Medulla oblongata (tissue), 1 donor: ENCODE measurements at regions not wholly inside any gene's neighbourhood (a gene's known extent, or its start where the extent isn't known, plus 50 kb on each side); places are given as distances from the start of the nearest gene placed in this dataset.

ENCODE experiments used
- DNase-seq: peaks from one replicate; pipeline ENCODE4 v3.0.0-alpha.2; 2015; ENCODE audit errors: extremely low spot score

DNA sequence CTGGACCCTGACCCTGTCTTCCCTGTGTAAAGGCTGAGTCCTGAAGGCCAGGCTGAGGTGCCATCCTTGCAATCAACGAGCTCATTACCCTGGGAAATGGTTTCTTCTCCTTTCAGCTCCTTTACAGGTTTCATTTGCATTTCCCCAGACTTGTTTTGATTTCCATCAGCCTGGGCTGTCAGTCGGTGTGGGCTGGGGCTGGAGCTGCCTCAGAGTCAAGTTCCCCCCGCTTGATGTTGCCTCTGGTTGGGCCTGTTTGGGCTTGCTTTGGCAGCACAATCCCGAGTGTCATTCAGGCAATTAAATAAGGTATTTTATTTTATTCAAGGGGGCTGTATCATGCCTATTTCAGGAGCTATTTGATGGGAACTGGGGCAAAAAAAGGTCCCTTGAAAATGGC, 424.9 kb downstream of the INSC start:
- DNase-seq, result no peak

DNA sequence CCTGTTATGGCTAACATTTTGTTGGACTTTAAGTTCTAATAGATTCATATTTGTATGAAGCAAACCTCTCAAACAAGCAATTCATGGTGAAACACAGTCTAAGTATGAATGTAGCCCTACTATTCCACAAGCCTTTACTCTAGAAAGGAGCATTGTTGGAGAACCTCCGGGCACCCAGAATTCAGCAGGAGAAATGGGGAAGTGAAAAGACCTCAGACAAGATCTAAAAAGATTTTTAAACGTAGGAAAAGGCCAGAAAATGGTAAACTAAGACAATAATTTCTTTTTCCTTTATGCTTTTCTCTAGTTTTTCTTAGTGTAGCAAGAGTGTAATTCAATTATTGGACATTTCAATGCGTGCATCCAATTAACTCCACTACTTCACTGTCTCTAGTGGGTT, 426.4 kb downstream of the INSC start:
- no peak for DNase-seq

DNA sequence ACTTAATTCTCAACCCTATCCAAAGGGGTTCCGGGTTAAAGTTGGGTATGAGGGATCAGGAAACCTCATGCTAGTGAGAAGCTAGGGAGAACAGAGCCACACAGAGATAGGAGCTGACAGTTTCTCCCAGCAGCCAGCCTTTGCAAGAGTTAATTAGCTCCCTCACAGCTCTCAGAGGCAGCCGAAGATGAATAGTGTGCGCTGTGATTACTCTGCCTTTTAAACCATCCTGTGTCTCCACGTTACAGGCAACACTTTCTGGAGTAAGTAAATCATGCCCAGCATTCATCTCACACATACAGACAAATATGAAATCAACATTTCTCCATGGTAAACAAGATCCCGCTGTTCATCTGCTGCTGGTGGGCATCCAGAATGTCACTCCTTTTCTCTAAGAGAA, 429.6 kb downstream of the INSC start:
- DNase-seq, result no peak

DNA sequence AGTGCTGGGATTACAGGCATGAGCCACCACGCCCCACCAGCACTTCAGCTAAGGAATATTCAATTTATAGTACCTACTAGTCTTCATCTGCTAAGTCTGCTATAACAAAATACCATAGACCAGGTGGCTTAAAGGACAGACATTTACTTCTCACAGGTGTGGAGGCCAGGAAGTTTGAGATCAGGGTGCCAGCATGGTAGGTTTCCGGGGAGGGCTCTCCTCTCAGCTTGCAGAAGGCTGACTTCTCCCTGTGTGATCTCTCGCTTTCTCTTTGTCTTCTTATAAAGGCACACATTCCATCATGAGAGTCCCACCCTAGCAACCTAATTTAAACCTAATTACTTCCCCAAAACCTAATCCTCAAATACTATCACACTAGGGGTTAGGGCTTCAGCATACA, 433.0 kb downstream of the INSC start:
- no peak for DNase-seq

DNA sequence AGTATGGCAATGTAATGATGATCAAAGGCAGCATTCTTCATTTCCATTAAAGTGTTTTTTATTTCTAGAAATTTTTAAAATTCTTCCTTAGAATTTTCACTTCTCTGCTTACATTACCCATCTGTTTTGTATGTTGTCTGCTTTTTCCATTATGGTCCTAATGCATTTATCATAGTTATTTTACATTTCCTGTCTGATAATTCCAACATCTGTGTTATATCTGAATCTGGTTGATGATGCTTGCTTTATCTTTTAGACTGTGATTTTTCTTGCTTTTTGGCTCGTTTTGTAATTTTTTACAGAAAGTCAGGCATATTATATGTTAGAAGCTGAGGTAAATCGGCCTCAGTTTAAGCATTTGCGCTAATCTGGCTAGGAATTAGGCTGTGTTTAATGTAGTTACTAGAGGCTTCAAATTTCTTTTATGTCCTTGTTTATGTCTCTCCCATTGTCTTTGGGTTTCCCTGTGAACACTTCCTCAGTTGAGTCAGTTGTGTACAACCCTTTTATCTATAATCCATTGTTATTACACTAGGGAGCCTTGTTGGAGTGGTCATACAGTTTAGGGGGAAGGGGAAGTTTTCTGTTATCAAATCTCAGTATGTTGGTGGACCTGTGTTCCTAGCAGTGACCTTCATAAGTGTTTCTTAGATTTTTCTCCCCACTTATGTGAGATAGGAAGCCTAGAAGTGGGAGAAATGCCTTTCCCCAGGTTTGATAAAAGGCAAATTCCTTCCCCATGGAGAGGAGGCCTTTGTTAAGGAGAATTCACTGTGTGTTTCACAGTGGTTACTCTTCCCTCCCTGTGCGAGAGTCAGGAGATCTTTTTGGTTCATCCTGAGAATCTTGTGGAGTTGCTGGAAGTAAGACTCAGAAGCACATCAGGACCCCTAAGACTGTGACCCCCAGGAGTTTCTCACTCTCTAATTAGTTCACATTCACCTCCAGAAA, 437.5 kb downstream of the INSC start:
- no peak for DNase-seq

DNA sequence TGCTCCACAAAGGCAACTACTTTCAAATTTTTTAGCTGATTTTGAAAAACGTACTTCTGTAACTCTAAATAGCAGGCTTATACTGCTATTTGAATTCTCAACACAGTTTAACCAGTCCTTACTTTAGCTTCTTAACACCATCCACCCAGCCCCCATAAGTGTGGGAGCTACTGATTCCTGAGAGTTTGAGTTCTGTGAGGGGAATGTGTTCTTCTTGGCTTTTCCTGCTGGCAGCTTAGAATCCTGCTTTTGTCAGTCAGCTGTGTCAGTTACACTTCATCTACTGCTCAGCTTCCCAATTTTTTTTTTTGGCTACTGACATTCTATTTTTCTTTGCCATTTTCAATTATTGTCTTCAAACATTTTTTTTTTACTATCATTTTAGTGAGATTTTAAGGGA, 440.4 kb downstream of the INSC start:
- peak; percentile 5 for DNase-seq

DNA sequence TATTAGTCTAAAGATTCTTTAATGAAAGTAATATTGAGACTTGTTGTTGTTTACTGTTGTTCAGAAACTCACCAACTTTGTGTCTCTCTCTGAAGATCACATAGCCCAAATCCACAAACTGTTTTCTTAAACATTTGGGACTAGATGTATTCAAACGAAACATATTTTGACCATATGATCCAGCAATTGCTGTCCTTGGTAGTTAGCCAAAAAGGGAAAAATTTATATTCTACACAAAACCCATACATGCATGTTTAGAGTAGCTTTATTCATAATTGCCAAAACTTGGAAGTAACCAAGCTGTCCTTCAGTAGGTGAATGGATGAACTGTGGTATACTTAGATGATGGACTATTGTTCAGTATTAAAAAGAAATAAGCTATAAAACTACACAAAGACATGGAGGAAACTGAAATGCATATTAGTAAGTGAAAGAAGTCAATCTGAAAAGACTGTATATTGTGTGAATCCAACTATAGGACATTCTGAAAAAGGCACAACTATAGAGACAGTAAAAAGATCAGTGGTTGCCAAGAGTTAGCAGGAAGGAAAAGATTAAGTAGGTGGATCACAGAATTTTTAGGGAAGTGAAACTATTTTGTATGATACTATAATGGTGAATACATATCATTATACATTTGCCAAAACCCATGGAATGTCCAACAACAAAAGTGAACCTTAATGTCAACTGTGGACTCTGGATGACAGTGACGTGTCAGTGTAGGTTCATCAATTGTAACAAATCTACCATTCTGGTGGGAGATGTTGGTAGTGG, 442.9 kb downstream of the INSC start:
- DNase-seq, result no peak

DNA sequence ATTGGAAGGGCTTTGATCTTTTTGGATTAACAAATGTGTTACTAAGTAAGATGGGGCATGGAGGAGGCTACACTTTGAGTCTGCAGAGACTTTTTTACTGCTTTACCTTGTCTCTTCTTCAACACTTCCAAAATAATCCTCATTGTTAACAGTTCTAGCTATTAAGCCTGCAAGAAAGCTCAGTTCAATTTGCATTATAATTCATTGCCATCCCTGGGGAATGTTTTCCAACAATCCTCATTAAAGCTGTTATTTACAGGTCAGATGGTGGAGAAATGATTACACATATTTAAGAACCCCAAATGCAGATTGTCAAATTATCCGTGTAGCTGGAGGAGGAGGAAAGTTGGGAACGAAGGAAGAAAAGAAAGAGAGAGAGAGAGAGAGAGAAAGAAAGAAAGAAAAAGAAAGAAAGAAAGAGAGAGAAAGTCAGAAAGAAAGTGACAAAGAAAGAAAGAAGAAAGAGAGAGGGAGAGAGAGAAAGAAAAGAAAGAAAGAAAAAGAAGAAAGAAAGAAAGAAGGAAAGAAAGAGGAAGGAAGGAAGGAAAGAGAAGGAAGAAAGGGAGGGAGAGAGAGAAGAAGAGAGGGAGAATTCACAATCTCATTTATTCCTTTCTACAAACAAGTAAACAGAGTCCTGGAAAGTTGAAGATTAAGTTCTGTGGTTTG, 443.9 kb downstream of the INSC start:
- DNase-seq, result no peak

DNA sequence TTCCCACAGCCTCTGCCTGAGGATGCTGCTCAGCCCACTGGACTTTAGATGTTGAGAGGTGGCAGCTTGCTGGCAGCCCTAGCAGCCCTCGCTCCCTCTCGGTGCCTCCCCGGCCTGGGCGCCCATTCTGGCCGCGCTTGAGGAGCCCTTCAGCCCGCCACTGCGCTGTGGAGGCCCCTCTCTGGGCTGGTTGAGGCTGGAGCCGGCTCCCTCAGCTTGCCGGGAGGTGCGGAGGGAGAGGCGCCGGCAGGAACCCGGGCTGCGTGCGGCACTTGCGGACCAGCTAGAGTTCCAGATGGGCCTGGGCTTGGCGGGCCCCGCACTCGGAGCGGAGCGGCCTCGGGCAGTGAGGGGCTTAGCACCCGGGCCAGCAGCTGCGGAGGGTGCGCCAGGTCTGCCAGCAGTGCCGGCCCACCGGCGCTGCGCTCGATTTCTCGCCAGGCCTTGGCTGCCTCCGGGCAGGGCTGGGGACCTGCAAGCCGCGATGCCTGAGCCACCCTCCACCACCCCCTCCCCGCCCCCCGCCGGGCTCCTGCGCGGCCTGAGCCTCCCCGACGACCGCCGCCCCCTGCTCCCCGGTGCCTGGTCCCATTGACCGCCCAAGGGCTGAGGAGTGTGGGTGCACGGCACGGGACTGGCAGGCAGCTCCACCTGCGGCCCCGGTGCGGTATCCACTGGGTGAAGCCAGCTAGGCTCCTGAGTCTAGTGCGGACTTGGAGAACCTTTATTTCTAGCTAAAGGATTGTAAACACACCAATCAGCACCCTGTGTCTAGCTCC, 446.2 kb downstream of the INSC start:
- no peak for DNase-seq

DNA sequence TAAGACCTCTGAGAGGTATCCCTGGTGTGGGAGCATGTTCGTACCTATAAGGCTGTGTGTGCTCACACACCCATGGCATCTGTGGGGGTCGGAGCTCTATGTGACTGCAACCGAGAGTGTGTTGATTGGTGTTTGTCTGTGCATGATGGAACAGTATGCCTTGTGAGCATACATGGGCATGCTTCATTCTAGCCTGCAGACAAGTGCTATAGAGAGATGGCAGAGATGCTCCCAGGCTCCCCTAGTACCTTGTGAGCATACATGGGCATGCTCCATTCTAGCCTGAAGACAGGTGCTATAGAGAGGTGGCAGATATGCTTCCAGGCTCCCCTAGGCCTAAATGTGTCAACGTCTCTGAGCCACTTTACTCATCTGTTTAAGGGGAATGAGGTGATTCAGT, 447.5 kb downstream of the INSC start:
- no peak for DNase-seq

DNA sequence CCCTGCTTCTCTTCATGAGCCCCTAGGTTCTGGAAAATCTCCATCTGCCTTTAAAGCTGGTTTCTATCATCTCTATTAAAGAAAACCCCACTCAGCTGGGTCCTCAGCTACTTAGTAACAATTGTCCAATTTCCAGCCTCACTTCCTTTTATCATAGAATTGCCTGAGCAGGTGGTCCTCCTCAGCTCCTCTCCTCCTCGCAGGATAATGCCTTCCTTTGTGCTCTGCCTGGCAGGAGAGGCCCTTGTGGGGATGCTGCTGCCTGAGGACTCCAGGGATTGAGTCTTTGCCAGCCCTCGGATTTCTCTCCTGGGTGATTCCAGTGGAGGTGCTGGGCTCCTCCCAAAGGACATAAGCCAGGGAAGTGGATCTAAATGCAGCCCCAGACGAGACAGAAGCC, 448.3 kb downstream of the INSC start:
- no peak for DNase-seq

DNA sequence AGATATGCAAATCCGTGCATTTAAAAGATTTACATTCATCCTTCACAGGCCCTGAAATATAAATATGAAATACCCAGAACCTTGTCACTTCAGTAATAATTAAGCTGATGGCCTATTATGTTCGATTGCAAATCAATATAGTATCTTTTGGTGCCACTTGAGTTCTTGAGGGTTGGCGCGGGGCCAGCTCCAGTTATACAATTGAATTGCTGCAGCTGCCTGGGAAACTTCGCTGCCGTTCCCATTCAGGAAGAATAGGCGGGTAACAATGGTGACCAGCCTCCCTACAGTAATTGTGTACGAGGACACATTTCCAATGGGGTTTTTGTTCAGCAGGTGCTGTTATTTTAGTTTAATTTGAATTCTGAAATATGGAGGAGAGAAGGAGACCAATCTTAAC, 451.2 kb downstream of the INSC start:
- DNase-seq, result no peak

DNA sequence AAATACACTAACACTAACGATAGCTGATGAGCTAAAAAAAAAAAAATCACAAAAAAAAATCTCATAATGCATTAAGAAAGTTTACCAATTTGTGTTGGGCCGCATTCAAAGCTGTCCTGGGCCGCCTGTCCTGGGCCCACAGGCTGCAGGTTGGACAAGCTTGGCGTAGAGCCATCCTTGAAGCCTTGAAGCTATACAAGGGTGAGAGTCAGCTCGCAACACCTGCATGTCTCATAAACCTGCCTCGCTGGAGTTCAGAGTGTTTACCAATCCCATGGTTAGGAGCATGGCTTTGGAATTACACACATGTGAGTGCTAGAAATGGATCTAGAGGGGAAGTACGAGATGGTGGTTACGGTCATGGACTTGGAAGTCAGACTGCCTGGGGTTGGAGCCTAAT, 453.7 kb downstream of the INSC start:
- no peak for DNase-seq

DNA sequence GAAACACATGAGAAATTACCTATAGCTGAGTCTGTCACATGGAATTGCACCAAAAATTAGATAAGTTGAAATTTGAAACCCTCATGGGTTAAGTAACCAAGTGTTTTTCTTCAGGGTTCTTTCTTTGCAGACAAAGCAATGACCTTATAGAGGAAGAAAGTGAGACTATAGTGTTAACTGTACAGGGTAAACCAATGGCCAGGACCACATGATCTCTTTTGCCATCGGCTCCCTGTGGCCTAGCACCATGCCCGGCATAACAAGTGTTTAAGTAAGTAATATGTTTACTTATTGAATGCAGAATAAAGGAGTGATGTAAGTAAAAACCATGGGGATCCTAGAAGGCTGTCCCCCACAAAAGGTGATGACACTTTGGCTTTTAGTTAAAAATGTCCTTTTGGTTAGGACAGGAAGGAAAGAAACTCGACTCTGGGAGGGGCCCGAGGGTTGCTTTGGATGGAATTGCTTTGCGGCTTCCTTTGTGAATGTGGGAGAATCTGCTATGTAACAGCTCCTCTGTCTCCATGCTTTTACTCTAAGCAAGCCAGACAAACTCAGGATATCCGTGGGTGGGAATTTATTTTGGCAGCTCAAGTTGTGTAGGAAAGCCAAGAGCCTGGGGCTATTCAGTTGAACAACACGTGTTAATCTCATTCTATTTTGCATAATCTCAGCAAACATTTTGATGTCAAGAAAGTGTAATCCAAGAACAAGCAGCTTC, 454.7 kb downstream of the INSC start:
- no peak for DNase-seq

DNA sequence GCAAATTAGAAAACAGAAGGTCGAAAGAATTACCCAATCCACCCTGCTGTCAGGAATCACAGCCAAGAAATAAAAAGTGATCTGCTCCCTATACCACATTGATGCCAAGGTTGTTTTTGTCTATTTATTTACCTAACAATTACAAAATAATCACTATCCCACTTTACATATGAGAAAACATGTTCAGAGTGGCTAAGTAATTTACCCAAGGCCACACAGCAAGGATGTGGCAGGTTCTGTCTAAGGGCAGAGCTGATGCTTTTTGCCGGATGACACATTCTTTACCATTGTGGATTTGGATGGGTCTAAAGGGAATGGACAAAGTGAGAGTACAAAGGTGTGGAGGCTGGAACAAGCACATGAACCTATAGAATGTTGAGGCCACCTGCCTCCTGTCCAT, 460.7 kb downstream of the INSC start:
- DNase-seq, result no peak

DNA sequence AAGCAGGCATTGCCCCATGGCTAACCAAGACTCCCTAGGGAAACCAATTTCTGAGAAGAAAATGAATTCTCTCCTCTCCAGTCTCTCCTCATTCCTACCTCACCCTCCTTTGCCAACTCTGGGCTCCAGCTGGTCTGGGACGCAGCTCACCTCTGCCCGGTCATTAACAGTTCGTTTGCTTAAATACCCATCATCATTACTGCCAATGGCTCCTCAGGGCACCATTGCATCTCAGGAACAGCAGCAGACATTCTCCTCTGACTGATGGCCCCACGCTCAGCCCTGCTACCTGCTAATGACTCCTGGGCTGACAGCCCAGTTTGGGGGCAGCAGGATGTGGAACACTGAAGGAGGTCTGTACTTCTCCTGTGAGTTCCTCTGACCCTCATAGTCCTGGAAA, 462.0 kb downstream of the INSC start:
- no peak for DNase-seq

DNA sequence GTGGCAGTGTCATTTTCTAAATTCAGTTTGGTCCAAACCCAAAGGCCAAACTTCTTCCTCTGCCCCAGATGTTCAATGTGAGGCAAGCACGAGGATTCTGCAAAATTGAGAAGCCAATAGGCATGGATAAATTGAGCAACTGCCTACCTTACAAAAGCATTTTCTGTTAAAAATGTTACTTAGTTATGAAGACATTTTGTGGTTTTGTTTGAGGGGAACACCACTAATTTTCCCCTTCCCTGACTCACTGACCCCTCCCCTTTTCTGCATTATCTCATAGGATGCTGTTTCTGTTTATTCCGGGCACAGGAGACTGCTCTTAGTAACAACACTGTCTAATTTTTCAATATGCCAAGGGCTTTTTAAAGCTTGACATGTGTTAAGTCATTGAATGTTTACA, 462.8 kb downstream of the INSC start:
- DNase-seq, result no peak

DNA sequence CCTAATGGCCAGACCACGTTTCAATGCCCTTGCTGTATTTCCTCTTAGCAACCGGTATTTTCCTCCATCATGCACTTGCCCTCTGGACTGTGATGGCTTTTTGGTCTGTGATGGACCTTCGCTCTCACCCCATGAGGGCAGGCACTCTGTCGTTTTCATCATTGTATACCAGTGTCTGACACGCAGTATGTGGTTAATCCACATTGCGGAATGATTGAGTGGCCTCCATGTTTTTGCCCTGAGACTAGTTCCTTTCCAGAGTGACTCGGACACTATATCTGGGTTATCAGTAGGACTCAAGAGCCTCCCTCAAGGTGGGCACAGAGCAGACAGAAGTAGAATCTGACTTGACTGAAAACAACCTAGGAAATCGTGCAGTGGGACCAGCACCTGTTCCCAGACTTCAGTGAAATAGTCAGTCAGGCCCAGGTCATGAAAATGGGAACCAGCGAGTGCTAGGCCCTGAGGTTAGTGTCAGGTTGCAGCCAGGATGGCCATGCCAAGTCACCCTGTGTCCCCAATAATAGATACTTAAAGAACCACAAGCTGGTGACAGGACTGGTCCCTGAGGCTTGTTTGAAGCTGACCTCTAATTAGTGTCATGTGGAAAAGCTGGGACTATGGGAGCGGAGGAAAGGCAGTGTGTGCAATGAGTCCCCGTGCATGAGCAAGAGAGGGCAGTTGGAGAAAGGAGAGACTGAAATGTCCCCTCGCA, 464.7 kb downstream of the INSC start:
- no peak for DNase-seq

DNA sequence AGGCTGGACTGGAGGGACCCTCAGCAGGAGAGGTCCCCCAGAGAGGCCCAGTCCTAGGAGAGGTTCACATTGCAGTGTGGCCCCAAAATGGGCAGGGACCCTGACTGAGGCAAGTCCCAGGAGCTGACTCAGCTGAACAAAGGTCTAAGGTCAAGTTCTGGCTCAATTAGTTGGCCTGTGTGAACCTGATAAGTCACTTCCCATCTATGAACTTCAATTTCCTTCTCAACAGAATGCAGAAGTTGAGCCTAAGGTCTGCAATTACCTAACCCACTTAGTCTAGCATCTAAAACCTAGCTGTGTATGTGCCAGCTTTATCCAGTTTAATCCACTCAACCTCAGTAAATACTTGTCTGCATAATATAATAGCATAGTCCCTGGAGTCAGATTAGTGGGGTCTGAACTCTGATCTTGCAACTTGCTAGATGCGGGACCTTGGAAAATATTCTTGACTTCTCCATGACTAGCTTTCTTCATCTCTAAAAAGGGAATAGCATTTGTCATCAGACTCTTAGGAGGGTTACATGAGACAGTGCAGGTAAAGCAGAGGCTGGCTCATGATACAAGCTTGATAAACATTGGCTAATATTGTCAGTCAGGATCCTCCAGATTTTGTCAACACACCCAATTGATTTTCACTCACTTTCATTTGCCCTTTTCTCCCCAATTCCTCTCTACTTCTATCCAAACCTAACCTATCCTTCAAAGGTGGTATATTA, 465.5 kb downstream of the INSC start:
- DNase-seq, result no peak

DNA sequence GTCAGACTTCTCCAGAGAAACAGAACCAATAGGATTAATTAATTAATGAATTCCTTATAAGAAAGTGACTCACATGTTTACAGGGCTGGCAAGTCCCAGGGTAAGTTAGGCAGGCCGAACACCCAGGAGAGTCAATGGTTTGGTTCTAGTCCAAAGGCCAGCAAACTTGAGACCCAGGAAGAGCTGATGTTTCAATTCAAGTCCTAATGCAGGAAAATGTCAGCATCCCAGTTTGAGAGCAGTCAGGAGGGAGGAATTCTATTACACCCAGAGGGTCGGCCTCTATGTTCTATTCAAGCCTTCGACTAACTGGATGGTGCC, 466.0 kb downstream of the INSC start:
- no peak for DNase-seq
